HuH-7 (cell line): ENCODE measurements at regions not wholly inside any gene's neighbourhood (a gene's known extent, or its start where the extent isn't known, plus 50 kb on each side); places are given as distances from the start of the nearest gene placed in this dataset.

Source experiments
- DNase-seq: peaks from one replicate; pipeline ENCODE4 v3.0.0; 2011; ENCODE audit warnings: low spot score

GRCh38 chr3:87044409-87044808 is 53.5 kb upstream of the VGLL3 start:
- DNase-seq = no peak

GRCh38 chr3:87041191-87041590 is 50.2 kb upstream of the VGLL3 start:
- DNase-seq = no peak
